PC-9 (cell line): ENCODE measurements at regions not wholly inside any gene's neighbourhood (a gene's known extent, or its start where the extent isn't known, plus 50 kb on each side); places are given as distances from the start of the nearest gene placed in this dataset.
"Not testable (repeated sequence)": the region's sequence is repeated elsewhere in the genome, so short reads cannot be mapped to it uniquely, and the experiment has no call there.

ENCODE experiments used
- BruUV-seq: library from RNA; stranded (reverse); fragments of 400-500 nt; replicated peaks from 2 replicates; lab custom pipeline; 2021; lab: Mats Ljungman, UMichigan
- CTCF ChIA-PET: fragments of 300-600 bp; sonication (Branson Sonifier 250); formaldehyde crosslinking; loops from one replicate; lab custom pipeline; 2022; ENCODE audit warnings: antibody characterized with exemption; lab: Charles Lee
- POLR2A ChIA-PET: fragments of 300-600 bp; sonication (Branson Sonifier 250); formaldehyde crosslinking; loops from one replicate; lab custom pipeline; 2022; ENCODE audit warnings: antibody characterized with exemption; ENCODE audit not compliant: unreplicated experiment; lab: Charles Lee
- DNase-seq, 2 experiments: peaks; one replicate each; pipeline versions ENCODE4 v3.0.0 to v3.0.0-alpha.2; 2015 to 2022; ENCODE audit warnings: mixed read lengths in 1 of 2
- H2AFZ ChIP-seq: fragments of 200-600 bp; sonication (generic); 2 replicates; pipeline ENCODE4 v1.8.1; 2017; ENCODE audit warnings: antibody characterized with exemption
- H3F3A ChIP-seq: fragments of 200-600 bp; sonication (generic); 2 replicates; pipeline ENCODE4 v1.8.1; 2017; ENCODE audit warnings: antibody characterized with exemption, mild to moderate bottlenecking, low read depth; ENCODE audit not compliant: insufficient read depth
- H3K27ac ChIP-seq: fragments of 200-600 bp; sonication (generic); 2 replicates; pipeline ENCODE4 v1.6.1; 2016; ENCODE audit warnings: mixed run types
- H3K27me3 ChIP-seq: fragments of 200-600 bp; sonication (generic); 2 replicates; pipeline ENCODE4 v1.6.1; 2016; ENCODE audit warnings: low read depth, mixed run types; ENCODE audit not compliant: insufficient read depth
- H3K36me3 ChIP-seq: fragments of 200-600 bp; sonication (generic); 2 replicates; pipeline ENCODE4 v1.6.1; 2016; ENCODE audit warnings: low read depth, mixed run types
- H3K4me1 ChIP-seq: fragments of 200-600 bp; sonication (generic); replicated peaks from 2 replicates; pipeline ENCODE4 v1.6.1; 2016; ENCODE audit warnings: mixed run types; ENCODE audit not compliant: insufficient read depth
- H3K4me2 ChIP-seq: fragments of 200-600 bp; sonication (generic); 2 replicates; pipeline ENCODE4 v1.6.1; 2017; ENCODE audit warnings: mixed run types
- H3K4me3 ChIP-seq: fragments of 200-600 bp; sonication (generic); 2 replicates; pipeline ENCODE4 v1.6.1; 2016; ENCODE audit warnings: mixed run types
- H3K79me2 ChIP-seq: fragments of 200-600 bp; sonication (generic); 2 replicates; pipeline ENCODE4 v1.6.1; 2017; ENCODE audit warnings: low read depth, mixed run types
- H3K9me2 ChIP-seq: fragments of 200-600 bp; sonication (generic); 2 replicates; pipeline ENCODE4 v1.8.1; 2017; ENCODE audit warnings: mild to moderate bottlenecking; ENCODE audit not compliant: insufficient read depth
- H3K9me3 ChIP-seq: fragments of 200-600 bp; sonication (generic); 2 replicates; pipeline ENCODE4 v1.8.1; 2016; ENCODE audit warnings: low read depth; ENCODE audit not compliant: insufficient read depth
- H4K20me1 ChIP-seq: fragments of 200-600 bp; sonication (generic); 2 replicates; pipeline ENCODE4 v1.8.1; 2017; ENCODE audit not compliant: insufficient read depth
- EZH2 ChIP-seq: fragments of 200-600 bp; sonication (generic); IDR thresholded peaks from 2 replicates; pipeline ENCODE4 v1.8.0; 2017; ENCODE audit warnings: antibody characterized with exemption, low read depth
- intact Hi-C: fragments of 100-400 bp; cut with micrococcal nuclease; formaldehyde crosslinking; loops from one replicate; pipeline ENCODE4 v1.10.0; 2022; ENCODE audit not compliant: unreplicated experiment
- TF ChIP-seq, protein P1 (sequence below): fragments of 200-600 bp; sonication (generic); conservative IDR thresholded peaks from 2 replicates; pipeline ENCODE4 v1.6.1; 2017; ENCODE audit warnings: mixed run types, antibody characterized with exemption, mild to moderate bottlenecking, moderate library complexity

DNA sequence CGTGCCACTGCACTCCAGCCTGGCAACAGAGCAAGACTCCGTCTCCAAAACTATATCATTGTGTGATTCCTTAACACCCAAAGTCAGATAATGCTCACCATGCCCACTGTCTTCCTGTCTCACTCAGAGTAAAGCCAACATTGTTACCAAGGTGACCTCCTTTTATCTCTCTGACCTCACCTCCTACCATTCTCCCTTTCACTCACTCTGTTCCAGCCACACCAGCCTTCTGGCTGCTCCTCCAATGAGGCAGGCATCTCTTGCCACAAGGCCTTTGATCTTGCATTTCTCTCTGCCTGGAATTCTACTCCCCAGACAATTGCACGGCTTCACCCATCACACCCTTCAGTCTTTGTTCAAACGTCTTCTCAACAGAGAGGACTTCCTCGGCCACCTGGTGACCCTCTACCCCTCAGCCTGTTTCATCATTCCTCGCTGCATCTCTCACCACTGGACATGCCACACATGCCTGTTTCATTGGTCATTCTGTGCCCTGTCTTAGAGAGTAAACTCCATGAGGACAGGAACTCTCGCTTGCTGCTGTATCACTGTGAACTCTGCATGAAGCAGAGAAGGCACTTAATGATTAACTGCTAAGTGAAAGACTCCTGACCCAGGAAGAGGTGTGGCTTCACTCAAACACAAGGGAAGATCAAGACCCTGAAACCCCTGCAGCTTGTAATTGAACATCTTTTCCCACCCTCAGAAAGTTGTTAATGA, 67.1 kb upstream of the CAPZB start:
- Histone ChIP-seq H3K4me3 (no peak overlapping the region), H3K27me3 (no peaks in the 10 kb centered on the region), H3K79me2 (no peaks in the 10 kb centered on the region), H3K4me2 (no peak overlapping the region), H2AFZ (no peak overlapping the region), H3K9me3 (no peaks in the 10 kb centered on the region; the same call in 1 of the 2 replicates), H3K36me3 (no peaks in the 10 kb centered on the region), H3K9me2 (no peaks in the 10 kb centered on the region), H3K27ac (no peak overlapping the region), H3F3A (no peaks in the 10 kb centered on the region), H4K20me1 (no peaks in the 10 kb centered on the region), H3K4me1 (no peaks in the 10 kb centered on the region)
- intact Hi-C loops, result no loop called here
- ChIA-PET POLR2A (interaction anchor here (0.6 kb wide), 1 partner anchor 48 kb away, joined by 3 read pairs; no protein-coding TSS in a partner anchor), CTCF (no interaction called here)
- BruUV-seq, result no TSS peak
- TF ChIP-seq, protein P1, sequence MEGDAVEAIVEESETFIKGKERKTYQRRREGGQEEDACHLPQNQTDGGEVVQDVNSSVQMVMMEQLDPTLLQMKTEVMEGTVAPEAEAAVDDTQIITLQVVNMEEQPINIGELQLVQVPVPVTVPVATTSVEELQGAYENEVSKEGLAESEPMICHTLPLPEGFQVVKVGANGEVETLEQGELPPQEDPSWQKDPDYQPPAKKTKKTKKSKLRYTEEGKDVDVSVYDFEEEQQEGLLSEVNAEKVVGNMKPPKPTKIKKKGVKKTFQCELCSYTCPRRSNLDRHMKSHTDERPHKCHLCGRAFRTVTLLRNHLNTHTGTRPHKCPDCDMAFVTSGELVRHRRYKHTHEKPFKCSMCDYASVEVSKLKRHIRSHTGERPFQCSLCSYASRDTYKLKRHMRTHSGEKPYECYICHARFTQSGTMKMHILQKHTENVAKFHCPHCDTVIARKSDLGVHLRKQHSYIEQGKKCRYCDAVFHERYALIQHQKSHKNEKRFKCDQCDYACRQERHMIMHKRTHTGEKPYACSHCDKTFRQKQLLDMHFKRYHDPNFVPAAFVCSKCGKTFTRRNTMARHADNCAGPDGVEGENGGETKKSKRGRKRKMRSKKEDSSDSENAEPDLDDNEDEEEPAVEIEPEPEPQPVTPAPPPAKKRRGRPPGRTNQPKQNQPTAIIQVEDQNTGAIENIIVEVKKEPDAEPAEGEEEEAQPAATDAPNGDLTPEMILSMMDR, result no peak
- no peak for TF ChIP-seq EZH2
- DNase-seq, result no peak

DNA sequence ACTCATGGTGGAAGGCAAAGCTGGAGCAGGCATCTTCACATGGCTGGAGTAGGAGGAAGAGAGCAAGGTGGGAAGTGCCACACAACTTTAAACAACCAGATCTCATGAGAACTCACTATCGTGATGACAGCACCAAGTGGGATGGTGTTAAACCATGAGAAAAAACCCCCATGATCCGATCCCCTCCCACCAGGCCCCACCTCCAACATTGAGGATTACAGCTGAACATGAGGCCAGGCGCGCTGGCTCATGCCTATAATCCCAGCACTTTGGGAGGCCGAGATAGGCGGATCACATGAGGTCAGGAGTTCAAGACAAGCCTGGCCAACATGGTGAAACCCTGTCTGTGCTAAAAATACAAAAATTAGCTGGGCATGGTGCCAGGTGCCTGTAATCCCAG, 66.5 kb upstream of the CAPZB start:
- BruUV-seq, H3K27me3 ChIP-seq, H3K4me3 ChIP-seq, intact Hi-C loops, H3K27ac ChIP-seq, H3K4me2 ChIP-seq, H3K9me3 ChIP-seq, H3K79me2 ChIP-seq, H3K4me1 ChIP-seq, H4K20me1 ChIP-seq, CTCF ChIA-PET, H3K9me2 ChIP-seq, DNase-seq, H3K36me3 ChIP-seq, H2AFZ ChIP-seq, H3F3A ChIP-seq: not testable (repeated sequence)
- POLR2A ChIA-PET, result interaction anchor here (0.6 kb wide), 1 partner anchor 48 kb away, joined by 3 read pairs; no protein-coding TSS in a partner anchor

DNA sequence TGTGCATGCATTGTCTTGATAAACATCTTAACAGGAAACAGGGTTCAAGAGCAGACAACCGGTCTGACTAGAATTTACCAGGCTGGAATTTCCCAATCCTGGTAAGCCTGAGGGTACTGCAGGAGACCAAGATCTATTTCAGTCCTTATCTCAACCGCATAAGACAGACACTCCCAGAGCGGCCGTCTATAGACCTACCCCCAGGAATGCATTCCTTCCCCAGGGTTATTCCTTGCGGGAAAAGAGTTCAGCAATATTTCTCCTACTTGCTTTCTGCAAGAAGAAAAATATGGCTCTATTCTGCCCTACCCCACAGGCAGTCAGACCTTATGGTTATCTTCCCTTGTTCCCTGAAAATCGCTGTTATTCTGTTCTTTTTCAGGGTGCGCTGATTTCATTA, 65.1 kb upstream of the CAPZB start:
- H3K9me2 ChIP-seq, H3K79me2 ChIP-seq, H4K20me1 ChIP-seq, H3K4me3 ChIP-seq, BruUV-seq, H3K4me2 ChIP-seq, intact Hi-C loops, H3K4me1 ChIP-seq, H2AFZ ChIP-seq, H3K27me3 ChIP-seq, H3K36me3 ChIP-seq, H3K27ac ChIP-seq, DNase-seq, H3K9me3 ChIP-seq, CTCF ChIA-PET, POLR2A ChIA-PET, H3F3A ChIP-seq: not testable (repeated sequence)

DNA sequence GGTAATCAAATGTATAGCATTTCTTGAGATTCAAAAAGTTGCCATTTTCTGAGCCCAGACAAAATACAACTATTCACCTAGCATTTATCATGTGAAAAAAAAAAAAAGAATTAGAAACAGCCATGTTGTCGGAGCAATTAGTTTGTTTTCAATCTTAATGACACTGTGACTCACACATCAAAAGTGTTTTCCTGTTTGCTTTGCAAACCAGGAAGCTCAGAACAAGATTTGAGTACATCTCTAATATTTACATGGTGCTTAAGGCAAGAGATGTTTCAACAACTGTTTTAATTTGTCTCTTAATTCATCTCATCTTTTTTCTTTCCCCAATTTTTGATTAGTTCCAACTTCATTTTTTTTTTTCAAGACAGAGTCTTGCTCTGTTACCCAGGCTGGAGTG, 62.5 kb upstream of the CAPZB start:
- BruUV-seq, result no TSS peak
- no peaks in the 10 kb centered on the region for H3F3A ChIP-seq
- no peaks in the 10 kb centered on the region for H3K27me3 ChIP-seq
- intact Hi-C loops, result no loop called here
- no peaks in the 10 kb centered on the region for H3K4me1 ChIP-seq
- no peak overlapping the region for H3K4me3 ChIP-seq
- no peaks in the 10 kb centered on the region for H3K36me3 ChIP-seq
- no peaks in the 10 kb centered on the region for H4K20me1 ChIP-seq
- H3K9me3 ChIP-seq, result no peaks in the 10 kb centered on the region; the same call in 1 of the 2 replicates
- POLR2A ChIA-PET, result no interaction called here
- no peak overlapping the region for H3K27ac ChIP-seq
- DNase-seq, result no peak
- H2AFZ ChIP-seq, result no peak overlapping the region
- H3K9me2 ChIP-seq, result no peaks in the 10 kb centered on the region
- no peak overlapping the region for H3K4me2 ChIP-seq
- H3K79me2 ChIP-seq, result no peaks in the 10 kb centered on the region
- TF ChIP-seq, protein P1, result no peak
- no peak for TF ChIP-seq EZH2
- CTCF ChIA-PET, result no interaction called here
